C4-2B (cell line): ENCODE measurements at regions not wholly inside any gene's neighbourhood (a gene's known extent, or its start where the extent isn't known, plus 50 kb on each side); places are given as distances from the start of the nearest gene placed in this dataset.

ENCODE experiments used
- H3K27ac ChIP-seq: fragments of 450-650 bp; 2 replicates; pipeline ENCODE4 v1.5.1; 2017
- CTCF ChIP-seq: fragments of 450-650 bp; conservative IDR thresholded peaks from 2 replicates; pipeline ENCODE4 v1.5.1; 2017; ENCODE audit warnings: mild to moderate bottlenecking
- ZFX ChIP-seq: fragments of 450-650 bp; IDR thresholded peaks from 2 replicates; pipeline ENCODE4 v1.6.1; 2017

- H3K27ac ChIP-seq: no peak overlapping the region
- no peak for TF ChIP-seq ZFX
- TF ChIP-seq CTCF: no peak
Observed at GRCh38 chr6:121499666-121500065, 64.2 kb downstream of the GJA1 start.

GRCh38 chr6:121503589-121503991 lies 68.1 kb downstream of the GJA1 start:
- no peak for TF ChIP-seq ZFX
- no peak for TF ChIP-seq CTCF
- no peak overlapping the region for H3K27ac ChIP-seq

- no peak overlapping the region for H3K27ac ChIP-seq
- TF ChIP-seq CTCF: no peak
Observed at GRCh38 chr6:121504227-121504626, 68.8 kb downstream of the GJA1 start.

DNA sequence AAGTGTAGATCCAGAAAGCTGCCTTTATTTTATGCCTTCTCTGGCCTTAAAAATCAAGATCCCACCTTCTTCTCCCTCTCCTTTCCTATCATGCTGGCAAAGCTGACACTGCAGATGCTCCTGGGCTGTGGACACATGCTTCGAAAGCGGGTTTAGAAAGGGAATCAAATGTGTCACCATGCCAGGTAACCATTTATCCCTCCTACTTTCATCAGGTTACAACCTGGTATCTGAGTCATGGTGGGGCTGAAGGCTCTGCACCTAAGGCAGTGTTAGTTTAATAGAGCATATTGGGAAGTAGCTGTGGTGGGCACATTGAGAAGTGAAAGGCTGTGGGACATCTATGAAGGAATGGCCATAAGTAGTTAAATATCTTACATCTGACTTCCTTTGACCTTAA lies 69.8 kb downstream of the GJA1 start:
- TF ChIP-seq CTCF (no peak), ZFX (no peak)
- no peak overlapping the region for H3K27ac ChIP-seq

GRCh38 chr6:121506761-121507754 lies 71.6 kb downstream of the GJA1 start:
- no peak for TF ChIP-seq ZFX
- TF ChIP-seq CTCF: no peak
- H3K27ac ChIP-seq: no peak overlapping the region

- TF ChIP-seq ZFX: no peak
- TF ChIP-seq CTCF: no peak
- H3K27ac ChIP-seq: no peak overlapping the region
Observed at GRCh38 chr6:121510568-121511177, 75.2 kb downstream of the GJA1 start.

GRCh38 chr6:121515630-121516265 lies 80.3 kb downstream of the GJA1 start:
- no peak overlapping the region for H3K27ac ChIP-seq

More at GRCh38 chr6:121515630-121516265, 80.3 kb downstream of the GJA1 start:
- TF ChIP-seq ZFX (no peak), CTCF (no peak)
